ENCODE measurements at regions not wholly inside any gene's neighbourhood (a gene's known extent, or its start where the extent isn't known, plus 50 kb on each side); places are given as distances from the start of the nearest gene placed in this dataset.

GRCh38 chr4:165597581-165598480 lies 219.0 kb downstream of the CPE start:
- TF ChIP-seq EZH2 (IDR thresholded peaks at IDR 0.05; ENCODE audit: borderline replicate concordance, low read depth, low read length, poor library complexity, severe bottlenecking) = no peak
- no peak for TF ChIP-seq CTCF (conservative IDR thresholded peaks at IDR 0.05; ENCODE audit: low read depth, low read length)

Data from A673 (cell line).